ENCODE measurements at regions not wholly inside any gene's neighbourhood (a gene's known extent, or its start where the extent isn't known, plus 50 kb on each side); places are given as distances from the start of the nearest gene placed in this dataset.

- POLR2A ChIA-PET, result no interaction called here
- no peak overlapping the region for H3K4me3 ChIP-seq (ENCODE audit: low read depth, low read length)
- TF ChIP-seq CTCF (IDR thresholded peaks at IDR 0.05; ENCODE audit: insufficient read depth, low read length, missing control alignments), result no peak
- CTCF ChIA-PET, result no interaction called here
- DNase-seq (ENCODE audit: low read depth, low spot score), result no peak
These were observed 707.0 kb upstream of the RBFOX1 start for GRCh38 chr16:6625606-6626005.

- ChIA-PET CTCF (no interaction called here), POLR2A (no interaction called here)
- TF ChIP-seq CTCF (IDR thresholded peaks at IDR 0.05; ENCODE audit: insufficient read depth, low read length, missing control alignments), result no peak
- DNase-seq (ENCODE audit: low read depth, low spot score), result no peak
- H3K4me3 ChIP-seq (ENCODE audit: low read depth, low read length), result no peak overlapping the region
These were observed 713.8 kb upstream of the RBFOX1 start for GRCh38 chr16:6618874-6619273.

DNA sequence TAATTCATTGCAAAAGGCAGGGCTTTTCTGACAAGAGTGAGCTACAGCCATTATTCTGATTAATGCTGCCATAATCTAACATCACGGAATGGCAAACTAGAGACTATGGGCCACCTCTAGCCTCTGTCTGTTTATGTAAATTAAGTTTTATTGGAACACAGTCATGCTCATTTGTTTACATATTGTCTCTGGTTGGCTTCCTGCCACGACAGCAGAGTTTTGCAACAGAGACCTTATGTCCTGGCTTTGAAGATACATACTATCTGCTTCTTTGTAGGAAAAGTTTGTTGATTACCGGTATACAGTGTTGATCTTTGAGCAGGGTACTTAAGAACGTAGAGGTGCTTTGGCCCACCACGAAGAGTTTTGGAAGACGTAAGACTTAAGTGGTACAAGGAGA lies 715.9 kb upstream of the RBFOX1 start:
- POLR2A ChIA-PET, result no interaction called here
- no peak for TF ChIP-seq CTCF (IDR thresholded peaks at IDR 0.05; ENCODE audit: insufficient read depth, low read length, missing control alignments)
- no peak for DNase-seq (ENCODE audit: low read depth, low spot score)
- CTCF ChIA-PET, result no interaction called here
- no peak overlapping the region for H3K4me3 ChIP-seq (ENCODE audit: low read depth, low read length)

DNA sequence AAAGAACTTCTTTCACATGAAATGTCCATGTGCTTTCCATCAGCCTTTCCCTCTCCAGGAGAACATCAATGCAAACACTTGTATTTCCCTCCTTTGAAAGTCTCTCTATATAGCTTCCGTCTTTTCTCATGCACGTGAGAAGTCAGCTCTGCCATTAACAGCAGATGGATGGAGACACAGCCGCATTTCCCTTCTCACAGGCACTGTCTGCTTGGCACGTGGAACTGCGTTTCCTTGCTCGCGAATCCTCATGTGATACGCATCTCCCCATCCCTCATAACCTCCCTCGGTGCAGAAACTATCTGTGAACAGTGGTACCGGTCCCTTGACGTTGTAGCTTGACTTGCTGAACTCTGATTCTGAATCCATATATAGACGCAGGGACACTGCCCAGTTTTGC lies 717.0 kb upstream of the RBFOX1 start:
- POLR2A ChIA-PET, result no interaction called here
- no peak overlapping the region for H3K4me3 ChIP-seq (ENCODE audit: low read depth, low read length)
- CTCF ChIA-PET, result no interaction called here
- no peak for TF ChIP-seq CTCF (IDR thresholded peaks at IDR 0.05; ENCODE audit: insufficient read depth, low read length, missing control alignments)
- DNase-seq (ENCODE audit: low read depth, low spot score), result no peak

DNA sequence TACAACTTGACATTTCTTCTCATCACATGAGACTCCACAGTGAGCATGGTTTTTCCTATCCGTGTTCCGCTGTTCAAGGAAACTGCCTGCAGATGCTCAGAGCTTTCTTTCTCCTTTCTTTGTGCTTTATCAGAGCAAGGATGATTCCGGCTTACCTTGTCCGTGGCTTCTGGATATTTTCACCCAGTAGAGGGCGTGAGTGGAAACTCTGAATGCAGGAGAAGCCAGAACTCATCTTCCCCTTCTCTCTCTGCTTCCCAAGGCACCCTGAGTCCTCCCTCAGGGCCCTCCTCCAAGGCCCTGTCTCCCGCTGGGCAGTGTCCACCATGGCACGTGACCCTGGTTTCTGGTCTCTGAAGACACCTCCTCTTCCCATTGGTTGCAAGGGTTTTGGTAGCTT lies 721.1 kb upstream of the RBFOX1 start:
- DNase-seq (ENCODE audit: low read depth, low spot score), result no peak
- no peak for TF ChIP-seq CTCF (IDR thresholded peaks at IDR 0.05; ENCODE audit: insufficient read depth, low read length, missing control alignments)
- POLR2A ChIA-PET, result no interaction called here
- CTCF ChIA-PET, result no interaction called here
- no peak overlapping the region for H3K4me3 ChIP-seq (ENCODE audit: low read depth, low read length)

GRCh38 chr16:6605490-6605889 lies 727.2 kb upstream of the RBFOX1 start:
- no peak overlapping the region for H3K4me3 ChIP-seq (ENCODE audit: low read depth, low read length)
- no peak for TF ChIP-seq CTCF (IDR thresholded peaks at IDR 0.05; ENCODE audit: insufficient read depth, low read length, missing control alignments)
- ChIA-PET POLR2A (no interaction called here), CTCF (no interaction called here)
- no peak for DNase-seq (ENCODE audit: low read depth, low spot score)

Data from AG04449 (cell line).